ENCODE measurements at regions not wholly inside any gene's neighbourhood (a gene's known extent, or its start where the extent isn't known, plus 50 kb on each side); places are given as distances from the start of the nearest gene placed in this dataset.

DNA sequence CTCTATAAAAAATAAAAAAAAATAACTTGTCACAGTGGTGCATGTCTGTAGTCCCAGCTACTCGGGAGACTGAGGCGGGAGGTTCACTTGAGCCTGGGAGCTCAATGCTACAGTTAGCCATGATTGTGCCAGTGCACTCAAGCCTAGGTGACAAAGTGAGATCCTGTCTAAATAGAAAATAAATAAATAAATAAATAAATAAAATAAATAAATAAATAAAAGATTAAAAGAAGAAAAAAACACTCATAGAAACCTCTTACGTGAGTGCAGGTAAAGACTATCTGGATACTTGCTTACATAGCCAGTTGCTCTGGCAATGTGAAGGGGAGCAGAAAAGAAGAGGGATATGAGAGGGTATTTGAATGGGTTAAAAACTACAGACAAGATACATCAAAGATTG is 242.5 kb upstream of the PCDH15 start:
- Mint-ChIP-seq H3K4me1 (ENCODE audit: low read depth, unreplicated experiment) (no peaks in the 10 kb centered on the region), H3K27ac (ENCODE audit: unreplicated experiment) (no peak overlapping the region), H3K9me3 (ENCODE audit: unreplicated experiment) (no peaks in the 10 kb centered on the region), H3K4me3 (ENCODE audit: unreplicated experiment) (no peak overlapping the region), H3K27me3 (ENCODE audit: low read depth, unreplicated experiment) (no peaks in the 10 kb centered on the region), H3K36me3 (ENCODE audit: low read depth, unreplicated experiment) (no peaks in the 10 kb centered on the region)
- no peak overlapping the region for H2AFZ ChIP-seq (ENCODE audit: low read depth, low read length)
- FAIRE-seq = no peak
- H3K27me3 ChIP-seq (ENCODE audit: insufficient read depth, low read length) = no peaks in the 10 kb centered on the region
- H3K4me2 ChIP-seq (ENCODE audit: low read length) = no peak overlapping the region
- H3K9ac ChIP-seq (ENCODE audit: low read length) = no peak overlapping the region
- H3K4me1 ChIP-seq (ENCODE audit: insufficient read depth, low read length) = no peaks in the 10 kb centered on the region
- no peak for DNase-seq (ENCODE audit: low read depth)
- H3K4me3 ChIP-seq (ENCODE audit: insufficient read depth, low read depth, low read length) = no peak overlapping the region
- H3K9me3 ChIP-seq (ENCODE audit: insufficient read depth, low read depth, low read length) = no peaks in the 10 kb centered on the region
- TF ChIP-seq CTCF (IDR thresholded peaks at IDR 0.05; ENCODE audit: insufficient read depth, low read depth, low read length) (no peak), EZH2 (IDR thresholded peaks at IDR 0.05; ENCODE audit: insufficient read depth, low read length) (no peak)
- H3K79me2 ChIP-seq (ENCODE audit: insufficient read depth, low read length) = no peaks in the 10 kb centered on the region
- no peaks in the 10 kb centered on the region for H3K36me3 ChIP-seq (ENCODE audit: insufficient read depth, low read length)
- H4K20me1 ChIP-seq (ENCODE audit: insufficient read depth, low read length) = no peaks in the 10 kb centered on the region
- no peak overlapping the region for H3K27ac ChIP-seq (ENCODE audit: low read depth, low read length)

- Histone ChIP-seq H4K20me1 (ENCODE audit: insufficient read depth, low read length) (no peaks in the 10 kb centered on the region), H3K27ac (ENCODE audit: low read depth, low read length) (no peak overlapping the region), H3K27me3 (ENCODE audit: insufficient read depth, low read length) (no peaks in the 10 kb centered on the region), H3K9ac (ENCODE audit: low read length) (no peak overlapping the region), H3K36me3 (ENCODE audit: insufficient read depth, low read length) (no peaks in the 10 kb centered on the region), H2AFZ (ENCODE audit: low read depth, low read length) (no peak overlapping the region), H3K4me3 (ENCODE audit: insufficient read depth, low read depth, low read length) (no peak overlapping the region), H3K4me2 (ENCODE audit: low read length) (no peak overlapping the region), H3K4me1 (ENCODE audit: insufficient read depth, low read length) (no peaks in the 10 kb centered on the region), H3K9me3 (ENCODE audit: insufficient read depth, low read depth, low read length) (no peaks in the 10 kb centered on the region), H3K79me2 (ENCODE audit: insufficient read depth, low read length) (no peaks in the 10 kb centered on the region)
- Mint-ChIP-seq H3K27ac (ENCODE audit: unreplicated experiment) (no peak overlapping the region), H3K4me3 (ENCODE audit: unreplicated experiment) (no peak overlapping the region), H3K36me3 (ENCODE audit: low read depth, unreplicated experiment) (no peaks in the 10 kb centered on the region), H3K9me3 (ENCODE audit: unreplicated experiment) (no peaks in the 10 kb centered on the region), H3K27me3 (ENCODE audit: low read depth, unreplicated experiment) (no peaks in the 10 kb centered on the region), H3K4me1 (ENCODE audit: low read depth, unreplicated experiment) (no peaks in the 10 kb centered on the region)
- no peak for DNase-seq (ENCODE audit: low read depth)
- TF ChIP-seq EZH2 (IDR thresholded peaks at IDR 0.05; ENCODE audit: insufficient read depth, low read length) (no peak), CTCF (IDR thresholded peaks at IDR 0.05; ENCODE audit: insufficient read depth, low read depth, low read length) (no peak)
- FAIRE-seq = no peak
Observed at GRCh38 chr10:55033061-55033460, 232.0 kb upstream of the PCDH15 start.

- H3K36me3 Mint-ChIP-seq (ENCODE audit: low read depth, unreplicated experiment) = no peaks in the 10 kb centered on the region
- no peak overlapping the region for H3K4me3 ChIP-seq (ENCODE audit: insufficient read depth, low read depth, low read length)
- H3K36me3 ChIP-seq (ENCODE audit: insufficient read depth, low read length) = no peaks in the 10 kb centered on the region
- no peak for TF ChIP-seq CTCF (IDR thresholded peaks at IDR 0.05; ENCODE audit: insufficient read depth, low read depth, low read length)
- TF ChIP-seq EZH2 (IDR thresholded peaks at IDR 0.05; ENCODE audit: insufficient read depth, low read length) = no peak
- H3K4me1 Mint-ChIP-seq (ENCODE audit: low read depth, unreplicated experiment) = peaks cover 6% of the 10 kb centered on the region
- no peaks in the 10 kb centered on the region for H4K20me1 ChIP-seq (ENCODE audit: insufficient read depth, low read length)
- H3K27me3 ChIP-seq (ENCODE audit: insufficient read depth, low read length) = no peaks in the 10 kb centered on the region
- H3K9me3 ChIP-seq (ENCODE audit: insufficient read depth, low read depth, low read length) = no peaks in the 10 kb centered on the region
- no peak overlapping the region for H3K27ac ChIP-seq (ENCODE audit: low read depth, low read length)
- no peak overlapping the region for H3K4me3 Mint-ChIP-seq (ENCODE audit: unreplicated experiment)
- H3K27ac Mint-ChIP-seq (ENCODE audit: unreplicated experiment) = no peak overlapping the region
- H3K9me3 Mint-ChIP-seq (ENCODE audit: unreplicated experiment) = no peaks in the 10 kb centered on the region
- no peaks in the 10 kb centered on the region for H3K79me2 ChIP-seq (ENCODE audit: insufficient read depth, low read length)
- H3K9ac ChIP-seq (ENCODE audit: low read length) = no peak overlapping the region
- DNase-seq (ENCODE audit: low read depth) = no peak
- H3K27me3 Mint-ChIP-seq (ENCODE audit: low read depth, unreplicated experiment) = no peaks in the 10 kb centered on the region
- no peak overlapping the region for H3K4me2 ChIP-seq (ENCODE audit: low read length)
- no peak for FAIRE-seq
- no peaks in the 10 kb centered on the region for H3K4me1 ChIP-seq (ENCODE audit: insufficient read depth, low read length)
- no peak overlapping the region for H2AFZ ChIP-seq (ENCODE audit: low read depth, low read length)
Observed at GRCh38 chr10:55024713-55025112, 223.7 kb upstream of the PCDH15 start.

All from astrocyte (in vitro differentiated cells and primary cell).